Fibroblast of pulmonary artery (primary cell): ENCODE measurements at regions not wholly inside any gene's neighbourhood (a gene's known extent, or its start where the extent isn't known, plus 50 kb on each side); places are given as distances from the start of the nearest gene placed in this dataset.

Source experiments
- DNase-seq: peaks from one replicate; pipeline ENCODE4 v3.0.0-alpha.2; 2010; ENCODE audit warnings: low read depth
- H3K4me3 ChIP-seq: replicated peaks from 2 replicates; pipeline ENCODE4 v1.5.1; 2011; ENCODE audit warnings: low read depth, mild to moderate bottlenecking, control low read depth, low read length, moderate library complexity
- CTCF ChIP-seq: IDR thresholded peaks from 2 replicates; pipeline ENCODE4 v1.5.1; 2011; ENCODE audit warnings: mild to moderate bottlenecking, control low read depth, low read length, inconsistent platforms; ENCODE audit errors: missing control alignments

- no peak for DNase-seq
- TF ChIP-seq CTCF, result no peak
- H3K4me3 ChIP-seq, result no peak overlapping the region
Measured at GRCh38 chr18:1446765-1447164, 542.1 kb downstream of the ADCYAP1 start.

- H3K4me3 ChIP-seq, result no peak overlapping the region
- DNase-seq, result no peak
- TF ChIP-seq CTCF, result no peak
Measured at GRCh38 chr18:1452821-1453220, 548.1 kb downstream of the ADCYAP1 start.

- H3K4me3 ChIP-seq, result no peak overlapping the region
- no peak for TF ChIP-seq CTCF
- no peak for DNase-seq
Measured at GRCh38 chr18:1455605-1456004, 550.9 kb downstream of the ADCYAP1 start.

- TF ChIP-seq CTCF, result no peak
- no peak for DNase-seq
- no peak overlapping the region for H3K4me3 ChIP-seq
Measured at GRCh38 chr18:1458547-1458946, 553.9 kb downstream of the ADCYAP1 start.

- no peak for DNase-seq
- no peak overlapping the region for H3K4me3 ChIP-seq
- no peak for TF ChIP-seq CTCF
Measured at GRCh38 chr18:1463981-1464380, 559.3 kb downstream of the ADCYAP1 start.

GRCh38 chr18:1464444-1465217 lies 560.0 kb downstream of the ADCYAP1 start:
- DNase-seq, result no peak
- H3K4me3 ChIP-seq, result no peak overlapping the region
- no peak for TF ChIP-seq CTCF

- no peak overlapping the region for H3K4me3 ChIP-seq
- TF ChIP-seq CTCF, result no peak
Measured at GRCh38 chr18:1466035-1466434, 561.4 kb downstream of the ADCYAP1 start.

More at GRCh38 chr18:1466035-1466434, 561.4 kb downstream of the ADCYAP1 start:
- DNase-seq, result no peak
